Prostate gland (tissue), 2 donors: ENCODE measurements at regions not wholly inside any gene's neighbourhood (a gene's known extent, or its start where the extent isn't known, plus 50 kb on each side); places are given as distances from the start of the nearest gene placed in this dataset.

Source experiments
- DNase-seq: peaks from one replicate; pipeline ENCODE4 v3.0.0-alpha.2; 2019; ENCODE audit warnings: low spot score
- H3K27ac ChIP-seq, 2 donors: fragments of 200-600 bp; sonication (generic); 2 replicates each; pipeline ENCODE4 v1.5.1; 2017 to 2019
- H3K27me3 ChIP-seq: fragments of 200-600 bp; sonication (generic); replicated peaks from 2 replicates; pipeline ENCODE4 v1.5.1; 2019; ENCODE audit not compliant: insufficient read depth
- H3K36me3 ChIP-seq, 2 donors: fragments of 200-600 bp; sonication (generic); 1 replicate in 1 of 2; 2 replicates in 1 of 2; pipeline versions ENCODE4 v1.5.1 to v1.8.1; 2017 to 2019
- H3K4me1 ChIP-seq: fragments of 200-600 bp; sonication (generic); replicated peaks from 2 replicates; pipeline ENCODE4 v1.5.1; 2019
- H3K4me3 ChIP-seq, 2 donors: fragments of 200-600 bp; sonication (generic); 2 replicates each; pipeline ENCODE4 v1.5.1; 2017 to 2019
- H3K9me3 ChIP-seq: fragments of 200-600 bp; sonication (generic); 2 replicates; pipeline ENCODE4 v1.5.1; 2017
- POLR2A ChIP-seq: fragments of 450-650 bp; IDR thresholded peaks from one replicate; pipeline ENCODE4 v1.6.1; 2016; ENCODE audit warnings: antibody characterized with exemption, mild to moderate bottlenecking
- POLR2AphosphoS5 ChIP-seq: sonication (generic); formaldehyde crosslinking; IDR thresholded peaks from one replicate; pipeline ENCODE4 v1.6.1; 2017; ENCODE audit warnings: antibody characterized with exemption
- WGBS: methylation state at CpG from one replicate; pipeline ENCODE4 v1.1.5; 2018; 5-methylcytosine and 5-hydroxymethylcytosine counted together
- intact Hi-C: fragments of 100-400 bp; cut with DNase I; formaldehyde crosslinking; loops from one replicate; pipeline ENCODE4 v1.14.2; 2022
- TF ChIP-seq, protein P1 (sequence below), 4 experiments: fragments of 200-600 bp in 2 of 4; fragments of 450-650 bp in 2 of 4; sonication (generic) in 2 of 4; IDR thresholded peaks; 1 replicate in 3 of 4; 2 replicates in 1 of 4; pipeline ENCODE4 v1.5.1; 2016 to 2019; ENCODE audit warnings: antibody characterized with exemption in 4 of 4, mild to moderate bottlenecking in 2 of 4, moderate library complexity in 2 of 4

DNA sequence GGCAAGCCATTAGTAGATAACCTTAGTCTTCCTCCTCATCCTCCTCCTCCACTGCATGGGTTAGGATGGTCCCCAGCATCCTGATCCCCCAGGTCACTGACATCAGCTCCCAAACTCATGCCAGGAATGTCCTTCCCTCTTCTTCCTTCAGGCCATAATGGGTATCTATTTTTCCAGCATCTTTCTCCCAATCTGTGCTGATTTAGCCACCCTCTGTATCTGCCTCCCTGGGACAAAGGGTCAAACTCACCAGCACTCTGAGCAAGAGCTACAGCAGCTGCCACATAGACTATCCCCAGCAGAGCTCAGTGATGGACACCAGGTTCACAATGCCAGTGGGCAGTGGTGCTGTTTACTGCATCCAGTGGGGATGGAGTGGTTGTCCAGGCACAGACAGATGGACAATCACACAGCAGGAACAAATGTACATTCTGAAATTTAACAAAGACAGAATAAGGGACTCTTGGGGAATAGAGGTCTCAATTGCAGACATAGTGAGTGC lies 115.2 kb upstream of the TOP3B start:
- DNase-seq: no peak
- Histone ChIP-seq H3K4me1 (no peaks in the 10 kb centered on the region), H3K4me3 (no peak overlapping the region), H3K36me3 (no peaks in the 10 kb centered on the region), H3K27me3 (no peaks in the 10 kb centered on the region), H3K27ac (no peak overlapping the region), H3K9me3 (no peaks in the 10 kb centered on the region)
- TF ChIP-seq, protein P1, sequence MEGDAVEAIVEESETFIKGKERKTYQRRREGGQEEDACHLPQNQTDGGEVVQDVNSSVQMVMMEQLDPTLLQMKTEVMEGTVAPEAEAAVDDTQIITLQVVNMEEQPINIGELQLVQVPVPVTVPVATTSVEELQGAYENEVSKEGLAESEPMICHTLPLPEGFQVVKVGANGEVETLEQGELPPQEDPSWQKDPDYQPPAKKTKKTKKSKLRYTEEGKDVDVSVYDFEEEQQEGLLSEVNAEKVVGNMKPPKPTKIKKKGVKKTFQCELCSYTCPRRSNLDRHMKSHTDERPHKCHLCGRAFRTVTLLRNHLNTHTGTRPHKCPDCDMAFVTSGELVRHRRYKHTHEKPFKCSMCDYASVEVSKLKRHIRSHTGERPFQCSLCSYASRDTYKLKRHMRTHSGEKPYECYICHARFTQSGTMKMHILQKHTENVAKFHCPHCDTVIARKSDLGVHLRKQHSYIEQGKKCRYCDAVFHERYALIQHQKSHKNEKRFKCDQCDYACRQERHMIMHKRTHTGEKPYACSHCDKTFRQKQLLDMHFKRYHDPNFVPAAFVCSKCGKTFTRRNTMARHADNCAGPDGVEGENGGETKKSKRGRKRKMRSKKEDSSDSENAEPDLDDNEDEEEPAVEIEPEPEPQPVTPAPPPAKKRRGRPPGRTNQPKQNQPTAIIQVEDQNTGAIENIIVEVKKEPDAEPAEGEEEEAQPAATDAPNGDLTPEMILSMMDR (IDR thresholded peaks at IDR 0.05): no peak
- TF ChIP-seq POLR2A: no peak
- no peak for TF ChIP-seq POLR2AphosphoS5
- intact Hi-C loops: no loop called here

DNA sequence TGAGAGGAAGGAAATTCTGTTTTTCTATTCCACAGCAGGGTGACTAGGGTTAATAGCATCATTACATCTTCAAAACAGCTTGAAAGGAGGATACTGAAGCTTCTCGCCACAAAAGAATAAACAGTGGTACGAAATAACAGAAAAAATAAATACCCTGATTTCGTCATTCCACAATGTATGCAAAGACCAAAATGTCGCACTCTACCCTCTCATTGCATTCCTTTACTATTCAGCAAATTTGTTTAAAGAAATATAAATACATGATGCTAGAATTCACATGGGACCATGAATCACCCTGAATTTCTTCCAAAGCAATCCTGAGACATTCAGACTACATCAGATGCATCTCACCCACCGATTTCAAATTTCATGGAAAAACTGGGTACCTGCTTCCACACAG lies 112.3 kb upstream of the TOP3B start:
- TF ChIP-seq POLR2AphosphoS5: no peak
- TF ChIP-seq POLR2A: no peak
- TF ChIP-seq, protein P1 (IDR thresholded peaks at IDR 0.05): no peak
- WGBS: 88% methylated on average over 5 of the region's 5 CpGs
- intact Hi-C loops: no loop called here

DNA sequence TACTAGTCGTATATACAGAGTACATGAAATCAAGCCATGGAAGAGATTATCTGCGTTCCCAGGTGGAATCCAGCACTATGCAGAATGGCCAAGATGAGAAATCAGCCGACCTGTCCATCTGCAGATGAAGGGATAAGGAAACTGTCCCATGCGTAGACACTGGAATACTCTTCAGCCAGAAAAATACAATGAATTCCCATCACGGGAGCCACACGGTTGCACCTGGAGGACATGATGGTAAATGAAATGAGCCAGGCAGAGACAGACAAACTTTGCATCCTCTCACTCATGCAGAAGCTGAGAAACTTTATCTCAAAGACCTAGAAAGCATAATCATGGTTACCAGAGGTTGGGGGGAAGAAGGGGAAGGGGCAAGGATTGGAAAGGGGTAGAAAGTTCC lies 111.9 kb upstream of the TOP3B start:
- 77% methylated on average over 6 of the region's 6 CpGs for WGBS
- no peak overlapping the region for H3K27ac ChIP-seq
- no peak overlapping the region for H3K4me3 ChIP-seq
- intact Hi-C loops: no loop called here
- H3K36me3 ChIP-seq: no peaks in the 10 kb centered on the region
- DNase-seq: no peak
- TF ChIP-seq, protein P1 (IDR thresholded peaks at IDR 0.05): no peak
- TF ChIP-seq POLR2AphosphoS5 (no peak), POLR2A (no peak)
- no peaks in the 10 kb centered on the region for H3K27me3 ChIP-seq
- H3K4me1 ChIP-seq: no peaks in the 10 kb centered on the region
- H3K9me3 ChIP-seq: no peaks in the 10 kb centered on the region

More for the DNA sequence above, 112.3 kb upstream of the TOP3B start:
- no peaks in the 10 kb centered on the region for H3K36me3 ChIP-seq
- H3K27me3 ChIP-seq: no peaks in the 10 kb centered on the region
- no peaks in the 10 kb centered on the region for H3K9me3 ChIP-seq
- H3K4me1 ChIP-seq: no peaks in the 10 kb centered on the region
- no peak overlapping the region for H3K4me3 ChIP-seq
- H3K27ac ChIP-seq: no peak overlapping the region
- no peak for DNase-seq

DNA sequence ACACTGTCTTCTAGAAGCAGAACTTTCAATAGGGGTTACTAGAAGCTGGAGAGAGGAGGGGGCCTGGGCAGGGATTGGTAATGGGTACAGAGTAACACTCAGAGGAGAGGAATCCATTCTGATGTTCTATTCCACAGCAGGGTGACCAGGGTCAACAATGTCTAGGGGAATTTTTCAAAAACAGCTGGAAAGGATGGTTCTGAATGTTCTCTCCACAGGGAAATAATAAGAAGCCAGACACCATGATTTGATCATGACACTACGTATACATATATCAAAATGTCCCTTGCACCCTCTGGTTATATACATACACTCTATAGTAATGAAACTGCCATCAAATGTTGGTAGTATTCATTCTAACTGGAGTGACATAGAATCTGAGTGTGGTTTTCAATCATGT lies 111.2 kb upstream of the TOP3B start:
- Histone ChIP-seq H3K9me3 (no peaks in the 10 kb centered on the region), H3K4me3 (no peak overlapping the region), H3K36me3 (no peaks in the 10 kb centered on the region), H3K27ac (no peak overlapping the region), H3K27me3 (peaks cover 2% of the 10 kb centered on the region), H3K4me1 (no peaks in the 10 kb centered on the region)
- no peak for TF ChIP-seq POLR2A
- no peak for TF ChIP-seq POLR2AphosphoS5
- TF ChIP-seq, protein P1 (IDR thresholded peaks at IDR 0.05): no peak
- WGBS: 86% methylated on average over 1 of the region's 1 CpG
- DNase-seq: no peak
- intact Hi-C loops: no loop called here

DNA sequence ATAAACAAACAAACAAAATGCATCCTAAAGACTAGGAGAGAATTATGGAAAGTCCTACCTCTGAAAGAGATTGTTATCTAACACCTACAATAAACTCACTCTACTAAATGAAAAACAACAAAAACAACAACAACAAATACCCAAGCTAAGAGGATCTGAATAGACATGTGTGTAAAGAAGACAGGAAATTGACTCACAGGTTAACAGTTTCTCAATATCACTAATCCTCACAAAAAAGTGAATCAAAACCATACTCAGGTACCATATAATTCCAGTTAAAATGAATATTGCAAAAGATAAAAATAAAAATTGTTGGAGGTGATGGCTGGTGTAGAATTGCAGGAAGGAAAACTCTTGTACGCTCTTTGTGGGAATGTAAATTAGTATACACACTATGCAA lies 110.4 kb upstream of the TOP3B start:
- DNase-seq: no peak
- Histone ChIP-seq H3K27ac (no peak overlapping the region), H3K4me3 (no peak overlapping the region), H3K36me3 (no peaks in the 10 kb centered on the region), H3K9me3 (no peaks in the 10 kb centered on the region), H3K4me1 (no peaks in the 10 kb centered on the region), H3K27me3 (peaks cover 2% of the 10 kb centered on the region)
- intact Hi-C loops: no loop called here
- TF ChIP-seq POLR2A: no peak
- WGBS: 82% methylated on average over 1 of the region's 1 CpG
